ENCODE measurements at regions not wholly inside any gene's neighbourhood (a gene's known extent, or its start where the extent isn't known, plus 50 kb on each side); places are given as distances from the start of the nearest gene placed in this dataset.
"Not testable (repeated sequence)": the region's sequence is repeated elsewhere in the genome, so short reads cannot be mapped to it uniquely, and the experiment has no call there.

DNA sequence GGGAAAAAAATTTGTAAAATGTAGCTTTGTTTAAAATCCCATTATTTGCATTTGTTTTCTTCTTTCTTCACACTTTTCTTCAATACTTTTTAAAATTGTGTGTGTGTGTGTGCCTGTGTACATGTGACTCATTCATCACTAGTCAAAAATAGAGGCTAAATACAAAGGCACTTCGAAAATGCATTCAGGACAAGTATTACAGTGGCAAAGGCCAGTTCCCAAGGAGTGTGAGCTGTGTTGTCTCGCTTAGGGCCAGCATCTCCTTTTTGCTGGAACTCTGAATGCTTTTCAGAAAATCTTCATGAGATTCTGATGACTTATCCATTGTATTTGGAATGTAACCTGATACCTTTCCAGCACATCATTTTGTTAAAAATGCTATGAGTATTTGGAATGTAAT, 288.5 kb upstream of the CNR1 start:
- no peak for DNase-seq

DNA sequence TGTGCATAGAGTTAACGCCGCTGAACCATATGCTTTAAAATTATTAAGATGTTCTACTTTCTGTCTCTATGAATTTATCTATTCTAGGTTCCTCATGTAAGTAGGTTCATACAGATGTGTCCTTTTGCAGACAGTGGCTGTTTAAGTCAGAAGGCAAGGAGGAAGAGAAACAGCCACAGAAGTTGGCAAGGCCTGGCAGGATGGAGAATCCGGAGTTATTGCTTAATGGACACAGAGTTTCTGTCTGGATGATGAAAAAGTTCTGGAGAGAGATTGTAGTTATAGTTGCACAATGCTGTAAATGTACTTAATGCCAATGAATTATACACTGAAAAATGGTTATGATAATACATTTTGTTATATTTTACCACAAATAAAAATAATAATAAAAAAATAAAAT, 283.6 kb upstream of the CNR1 start:
- DNase-seq, result no peak

DNA sequence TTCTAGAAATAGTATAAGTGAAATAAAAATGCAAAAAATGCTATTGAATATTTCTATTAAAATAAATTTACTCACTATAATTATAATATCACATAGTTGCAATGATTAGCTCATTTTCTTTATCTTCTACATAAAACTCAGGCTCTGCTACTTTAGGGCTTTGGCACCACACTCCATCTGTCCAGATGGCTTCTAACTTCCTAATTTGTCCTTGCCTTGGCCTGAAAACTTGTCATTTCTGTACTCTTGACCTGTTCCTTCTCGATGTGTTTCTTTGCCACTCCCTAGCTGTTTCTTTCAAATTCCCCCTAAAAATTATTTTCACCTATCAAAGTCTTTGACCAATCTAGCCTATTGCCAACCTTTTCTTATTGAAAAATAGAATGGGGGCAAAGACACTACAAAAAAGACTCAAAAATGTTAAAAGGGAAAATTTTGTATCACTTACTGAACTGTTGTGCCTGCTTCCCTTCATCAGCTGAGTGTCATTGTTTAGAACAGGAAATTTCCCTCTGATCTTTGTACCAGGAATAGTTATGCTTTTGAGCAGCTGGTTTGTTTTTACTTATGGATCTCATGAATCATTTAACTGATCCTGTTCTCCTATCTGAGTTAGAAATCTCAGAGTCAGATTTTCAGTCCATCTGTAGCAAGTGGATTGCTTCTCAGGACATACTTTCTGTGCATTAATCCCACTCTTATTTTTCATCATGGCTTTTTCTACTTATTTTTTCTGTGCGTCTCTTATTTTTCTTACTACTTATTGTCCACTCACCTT, 279.2 kb upstream of the CNR1 start:
- DNase-seq, result peak in 1 of 14 donors; percentile 46

DNA sequence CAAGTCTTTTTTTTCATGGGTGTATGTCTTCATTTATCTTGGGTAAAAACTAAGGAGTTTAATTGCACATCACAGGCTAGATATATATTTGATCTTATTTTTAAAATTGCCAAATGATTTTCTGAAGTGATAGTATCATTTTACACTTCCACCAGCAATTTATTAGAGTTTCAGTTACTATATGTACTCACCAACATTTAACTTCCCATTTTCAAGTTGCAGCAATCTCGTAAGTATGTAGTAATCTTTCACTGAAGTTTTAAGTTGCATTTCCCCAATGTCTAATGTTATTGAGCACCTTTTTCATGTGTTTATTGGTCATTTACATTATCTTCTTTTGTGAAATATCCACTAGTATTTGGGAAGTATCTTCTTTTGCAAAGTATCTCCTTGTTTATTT, 277.4 kb upstream of the CNR1 start:
- DNase-seq, result no peak

DNA sequence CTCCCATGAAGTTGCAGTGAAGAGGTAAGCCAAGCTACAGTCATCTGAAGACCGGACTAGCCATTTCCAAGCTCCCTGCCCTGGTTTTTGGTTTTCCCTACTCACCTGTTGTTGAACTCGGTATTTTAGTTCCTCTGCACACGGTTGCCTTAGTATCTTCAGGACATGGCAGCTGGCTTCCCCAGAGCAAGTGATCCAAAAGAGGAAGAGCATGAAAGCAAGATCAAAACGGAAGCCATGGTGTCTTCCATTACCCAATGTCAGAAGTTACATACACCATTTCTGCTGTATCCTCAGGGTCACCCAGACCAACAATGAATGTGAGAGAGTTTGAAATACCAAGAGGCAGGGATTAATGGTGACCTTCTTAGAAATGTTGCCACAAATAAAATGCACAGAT, 276.6 kb upstream of the CNR1 start:
- no peak for DNase-seq

DNA sequence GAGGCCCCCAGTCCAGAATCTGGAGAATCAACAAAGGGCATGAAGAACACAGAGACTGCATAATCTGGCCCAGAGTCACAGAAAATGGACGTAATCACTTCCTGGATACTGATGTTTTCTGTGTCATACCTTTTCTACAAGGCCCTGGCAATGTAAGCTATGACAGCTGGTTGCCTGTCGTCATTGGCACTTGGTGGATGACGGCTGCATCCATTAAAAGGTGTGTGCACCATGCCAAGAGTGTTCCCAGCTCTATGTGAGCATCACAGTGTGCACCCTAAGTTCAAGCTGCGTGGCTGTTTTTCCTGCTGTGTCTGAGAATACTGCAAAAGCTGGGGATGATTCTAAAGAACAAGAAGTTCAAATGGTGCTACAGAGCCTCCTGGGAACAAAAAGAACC, 275.2 kb upstream of the CNR1 start:
- DNase-seq, result peak in 1 of 14 donors; percentile 38

DNA sequence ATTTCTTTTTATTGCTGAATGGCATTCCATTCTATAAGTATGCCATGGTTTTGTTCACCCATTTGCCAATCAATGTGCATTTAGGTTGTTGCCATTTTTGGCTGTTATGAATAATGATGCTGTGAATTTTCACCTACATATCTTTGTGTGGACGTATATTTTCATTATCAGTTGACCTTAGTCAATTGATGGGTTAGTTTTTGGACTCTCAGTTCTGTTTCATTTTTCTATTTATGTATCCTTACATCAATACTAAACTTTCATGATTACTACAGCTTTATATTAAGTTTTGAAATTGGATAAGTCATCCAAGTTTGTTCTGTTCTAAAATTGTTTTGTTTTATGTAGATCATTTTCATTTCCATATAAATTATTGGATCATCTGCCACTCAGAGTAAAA, 261.9 kb upstream of the CNR1 start:
- no peak for DNase-seq

DNA sequence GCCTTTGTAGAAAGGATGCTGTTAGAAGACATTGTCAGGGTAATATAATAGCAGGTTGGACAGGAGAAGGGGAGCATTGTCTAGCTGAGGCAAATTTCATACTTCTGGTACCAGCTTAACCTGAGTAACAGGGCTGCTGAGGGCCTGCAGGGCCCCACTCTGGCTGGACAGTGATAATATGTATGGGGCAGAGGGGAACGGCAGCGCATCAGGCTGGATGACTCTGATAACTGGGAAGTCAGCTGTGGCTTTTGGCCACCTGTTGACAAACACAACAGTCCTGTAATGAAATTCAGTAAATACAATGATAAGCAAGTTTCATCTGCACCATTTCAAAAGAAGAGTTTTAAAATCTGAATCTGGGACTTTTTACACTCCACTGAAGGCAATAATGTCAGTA, 259.9 kb upstream of the CNR1 start:
- no peak for DNase-seq

DNA sequence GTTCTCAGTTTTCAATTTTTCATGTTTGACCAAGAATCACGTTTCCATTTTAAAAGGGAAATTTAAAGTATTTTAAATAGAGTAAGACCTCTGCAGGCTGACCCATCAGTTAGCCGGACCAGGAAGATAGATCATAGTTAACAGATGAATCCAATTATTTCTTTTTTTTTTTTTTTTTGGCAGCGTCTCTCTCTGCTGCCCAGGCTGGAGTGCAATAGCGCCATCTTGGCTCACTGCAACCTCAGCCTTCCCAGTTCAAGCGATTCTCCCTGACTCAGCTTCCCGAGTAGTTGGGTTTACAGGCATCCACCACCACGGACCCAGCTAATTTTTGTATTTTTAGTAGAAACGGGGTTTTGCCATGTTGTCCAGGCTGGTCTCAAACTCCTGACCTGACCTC, 256.7 kb upstream of the CNR1 start:
- DNase-seq, result no peak

DNA sequence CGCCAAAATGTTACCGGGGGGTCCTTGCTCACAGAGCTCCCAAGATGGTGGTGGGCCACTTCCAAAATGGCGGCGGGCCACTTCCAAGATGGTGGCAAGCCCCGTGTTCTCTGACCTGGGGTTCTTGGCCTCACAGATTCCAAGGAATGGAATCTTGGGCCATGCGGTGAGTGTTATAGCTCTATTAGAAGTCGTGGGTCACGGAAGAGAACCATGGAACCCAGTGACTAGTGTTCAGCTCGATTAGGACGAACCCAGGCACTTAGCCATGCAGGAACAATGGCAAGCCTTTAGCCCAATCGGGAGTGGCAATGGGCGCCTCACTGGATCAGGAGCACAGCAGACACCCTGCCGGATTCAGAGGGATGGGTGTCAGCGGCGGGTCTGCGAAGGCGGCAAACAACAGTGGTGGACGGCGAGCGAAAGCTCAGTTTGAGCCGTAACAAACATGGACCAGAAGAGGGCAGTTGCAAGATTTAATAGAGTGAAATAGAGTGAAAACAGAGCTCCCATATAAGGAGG, 254.9 kb upstream of the CNR1 start:
- DNase-seq, result not testable (repeated sequence)

DNA sequence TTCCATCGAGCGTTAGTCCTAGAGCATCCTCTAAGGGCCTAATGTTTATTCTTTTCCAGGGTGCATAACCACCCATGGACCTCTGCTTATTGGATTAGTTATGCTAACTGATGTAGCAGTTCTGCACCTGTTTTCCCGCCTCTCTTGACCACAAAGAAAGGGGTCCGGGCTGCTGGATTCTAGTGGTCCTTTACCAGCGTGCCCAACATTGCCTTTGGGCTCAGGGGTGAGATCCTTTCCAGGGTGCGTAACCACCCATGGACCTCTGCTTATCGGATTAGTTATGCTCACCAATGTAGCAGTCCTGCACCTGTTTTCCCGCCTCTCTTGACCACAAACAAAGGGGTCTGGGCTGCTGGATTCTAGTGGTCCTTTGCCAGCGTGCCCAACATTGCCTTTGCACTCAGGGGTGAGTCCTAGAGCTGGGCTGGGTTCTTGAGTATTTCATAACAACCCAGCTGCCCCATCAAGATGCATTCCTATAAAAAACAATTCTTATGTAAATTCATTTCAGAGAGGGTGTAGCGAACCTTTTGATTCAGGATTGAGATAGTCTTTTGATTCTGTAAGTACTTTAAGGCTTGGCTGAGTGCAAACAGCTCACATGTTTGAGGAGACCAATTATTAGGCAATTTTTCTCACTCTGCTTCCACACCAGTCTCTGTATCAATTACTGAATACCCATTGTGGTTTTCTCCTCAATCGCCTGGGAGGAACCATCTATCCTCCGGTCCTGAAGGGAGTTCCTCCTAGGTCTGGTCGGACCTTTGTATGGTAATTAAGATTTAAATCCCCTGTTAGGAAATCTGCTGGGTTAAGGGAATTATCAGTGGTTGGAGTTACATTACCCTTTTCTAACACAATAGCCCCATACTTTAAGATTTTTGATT, 253.0 kb upstream of the CNR1 start:
- DNase-seq, result not testable (repeated sequence)

DNA sequence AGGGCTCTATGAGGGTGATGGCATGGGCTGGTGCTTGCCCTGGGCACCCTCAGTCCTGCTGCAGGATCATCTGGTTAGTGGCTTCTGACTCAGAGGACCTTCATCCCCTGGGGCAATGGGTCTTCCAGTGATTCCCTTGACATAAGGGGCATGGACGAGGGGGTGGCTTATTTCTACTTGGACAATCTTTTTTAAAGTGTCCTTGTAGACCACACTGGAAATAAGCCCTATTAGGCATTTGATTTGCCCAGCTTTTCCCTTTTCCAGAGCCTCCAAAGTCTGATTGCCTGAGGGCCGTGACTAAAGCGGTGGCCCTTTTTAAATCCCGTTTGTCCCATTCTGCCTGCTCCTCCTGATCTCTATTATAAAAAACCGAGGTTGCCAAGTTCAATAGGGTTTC, 251.2 kb upstream of the CNR1 start:
- DNase-seq, result not testable (repeated sequence)

DNA sequence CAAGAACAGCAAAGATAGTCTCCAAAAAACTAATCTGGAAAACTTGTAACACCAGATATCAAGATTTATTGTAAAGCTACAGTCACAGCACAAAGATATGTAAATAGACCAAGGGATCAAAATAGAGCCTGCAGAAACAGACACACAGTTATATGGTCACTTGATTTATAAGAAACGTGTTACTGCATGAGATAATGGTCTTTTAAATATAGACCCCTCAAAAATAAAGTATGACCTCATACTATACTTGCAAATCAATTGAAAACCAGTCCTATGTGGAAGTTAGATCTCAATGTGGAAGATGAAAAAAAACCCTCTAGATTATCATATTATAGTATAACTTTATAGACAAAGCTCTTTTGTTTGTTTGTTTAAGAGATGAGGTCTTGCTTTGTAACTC, 247.3 kb upstream of the CNR1 start:
- DNase-seq, result no peak

DNA sequence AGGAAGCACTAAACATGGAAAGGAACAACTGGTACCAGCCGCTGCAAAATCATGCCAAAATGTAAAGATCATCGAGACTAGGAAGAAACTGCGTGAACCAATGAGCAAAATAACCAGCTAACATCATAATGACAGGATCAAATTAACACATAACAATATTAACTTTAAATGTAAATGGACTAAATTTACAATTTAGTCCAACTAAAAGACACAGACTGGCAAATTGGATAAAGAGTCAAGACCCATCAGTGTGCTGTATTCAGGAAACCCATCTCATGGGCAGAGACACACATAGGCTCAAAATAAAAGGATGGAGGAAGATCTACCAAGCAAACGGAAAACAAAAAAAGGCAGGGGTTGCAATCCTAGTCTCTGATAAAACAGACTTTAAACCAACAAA, 242.2 kb upstream of the CNR1 start:
- not testable (repeated sequence) for DNase-seq

DNA sequence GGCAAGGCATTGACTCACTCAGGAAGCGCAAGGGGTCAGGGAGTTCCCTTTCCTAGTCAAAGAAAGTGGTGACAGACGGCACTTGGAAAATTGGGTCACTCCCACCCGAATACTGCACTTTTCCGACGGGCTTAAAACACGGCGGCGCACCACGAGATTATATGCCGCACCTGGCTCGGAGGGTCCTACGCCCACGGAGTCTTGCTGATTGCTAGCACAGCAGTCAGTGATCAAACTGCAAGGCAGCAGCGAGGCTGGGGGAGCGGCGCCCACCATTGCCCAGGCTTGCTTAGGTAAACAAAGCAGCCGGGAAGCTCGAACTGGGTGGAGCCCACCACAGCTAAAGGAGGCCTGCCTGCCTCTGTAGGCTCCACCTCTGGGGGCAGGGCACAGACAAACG, 240.5 kb upstream of the CNR1 start:
- not testable (repeated sequence) for DNase-seq

DNA sequence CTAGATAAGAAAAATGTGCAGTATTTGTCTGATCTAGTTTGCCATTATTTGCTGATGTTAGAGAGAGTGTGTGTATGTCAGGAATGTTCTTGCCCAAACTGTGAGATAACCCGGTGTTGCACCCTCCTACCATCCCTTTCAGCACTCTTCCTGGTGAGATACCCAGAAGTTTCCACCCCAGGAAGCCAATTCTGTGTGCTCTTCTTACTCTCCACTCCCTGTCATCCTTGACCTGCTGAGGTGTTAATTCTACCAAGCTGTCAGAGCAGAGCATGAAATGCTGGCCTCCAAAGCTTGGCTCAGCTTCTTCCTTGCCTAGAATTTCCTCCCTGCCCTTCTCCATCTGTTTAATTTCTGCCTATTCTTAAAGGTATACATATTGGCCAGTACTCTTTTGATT, 237.3 kb upstream of the CNR1 start:
- DNase-seq, result peak in 1 of 14 donors; percentile 90

DNA sequence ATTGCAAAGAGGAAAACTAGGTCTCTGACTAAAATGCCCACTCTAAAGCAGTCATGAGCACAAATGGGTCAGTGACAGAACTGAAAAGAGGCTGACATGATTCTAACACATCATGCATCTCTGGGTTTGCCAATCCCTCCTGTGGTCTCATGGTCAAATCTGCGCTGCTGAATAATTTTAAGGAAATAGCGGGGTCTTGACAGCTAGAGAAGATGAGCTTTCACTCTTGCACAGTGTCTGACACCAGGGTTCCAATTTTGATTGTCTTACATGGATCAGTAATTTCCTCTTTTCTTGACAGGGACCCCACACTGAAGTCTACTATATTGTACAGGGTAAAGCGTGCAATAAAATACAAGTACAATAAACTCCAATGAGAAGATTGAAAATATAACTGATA, 236.8 kb upstream of the CNR1 start:
- DNase-seq, result peak in 1 of 14 donors; percentile 37

DNA sequence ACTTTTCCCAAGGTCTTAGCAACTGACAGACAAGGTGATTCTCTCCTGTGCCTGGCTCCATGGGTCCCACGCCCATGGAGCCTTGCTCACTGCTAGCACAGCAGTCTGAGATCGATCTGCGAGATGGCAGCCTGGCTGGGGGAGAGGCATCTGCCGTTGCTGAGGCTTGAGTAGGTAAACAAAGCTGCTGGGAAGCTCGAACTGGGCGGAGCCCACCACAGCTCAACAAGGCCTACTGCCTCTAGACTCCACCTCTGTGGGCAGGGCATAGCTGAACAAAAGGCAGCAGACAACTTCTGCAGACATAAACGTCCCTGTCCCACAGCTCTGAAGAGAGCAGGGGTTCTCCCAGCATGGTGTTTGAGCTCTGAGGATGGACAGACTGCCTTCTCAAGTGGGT, 224.9 kb upstream of the CNR1 start:
- DNase-seq, result not testable (repeated sequence)

DNA sequence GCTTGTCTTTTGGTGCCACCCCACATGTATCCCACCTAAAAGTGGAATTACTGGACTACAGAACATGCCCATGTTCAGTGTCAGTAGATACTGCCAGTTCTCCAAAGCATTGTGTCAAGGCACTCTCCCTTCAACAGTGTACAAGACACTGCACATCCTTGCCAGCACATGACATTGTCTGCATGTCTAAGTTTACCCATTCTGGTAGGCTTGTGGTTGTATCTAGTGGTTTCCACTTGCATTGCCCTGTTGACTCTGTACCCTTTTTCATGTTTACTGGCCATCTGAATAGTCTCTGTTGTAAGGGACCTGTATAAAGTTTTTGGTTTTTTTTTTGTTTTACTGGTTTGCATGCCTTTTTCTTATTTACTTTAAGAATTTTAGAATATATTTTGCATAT, 222.4 kb upstream of the CNR1 start:
- DNase-seq, result no peak

DNA sequence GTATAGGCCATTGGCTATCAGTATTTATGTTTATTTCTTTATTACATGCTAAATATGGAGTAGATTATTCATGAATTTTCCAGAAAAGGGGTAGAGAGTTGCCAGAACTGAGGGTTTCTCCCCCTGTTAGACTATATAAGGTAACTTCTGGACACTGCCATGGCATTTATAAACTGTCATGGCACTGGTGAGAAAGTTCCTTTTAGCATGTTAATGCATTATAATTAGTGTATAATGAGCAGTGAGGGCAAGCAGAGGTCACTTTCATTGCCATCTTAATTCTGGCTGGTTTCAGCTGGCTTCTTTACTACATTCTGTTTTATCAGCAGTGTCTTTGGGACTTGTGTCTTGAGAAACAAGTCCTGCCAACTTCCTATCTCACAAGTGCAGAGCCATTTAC, 220.0 kb upstream of the CNR1 start:
- no peak for DNase-seq

DNA sequence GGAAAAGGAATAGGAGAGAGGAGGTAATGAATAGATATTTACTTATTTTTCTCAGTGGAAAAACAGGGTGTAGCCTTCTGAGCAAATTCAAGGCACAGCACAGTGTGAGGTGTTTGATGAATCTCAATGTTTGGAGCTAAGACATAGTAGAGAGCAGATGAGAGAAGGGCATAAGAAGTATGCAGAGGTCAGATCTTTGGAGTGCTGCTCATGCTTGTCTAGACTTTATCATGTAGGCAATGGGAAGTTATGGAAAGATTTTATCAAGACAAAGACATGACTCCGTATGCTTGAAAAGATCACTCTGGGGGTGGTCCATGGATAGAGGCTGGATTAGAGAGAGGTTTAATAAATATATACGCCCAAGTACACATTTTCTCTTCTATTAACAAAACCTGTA, 217.0 kb upstream of the CNR1 start:
- DNase-seq, result no peak

DNA sequence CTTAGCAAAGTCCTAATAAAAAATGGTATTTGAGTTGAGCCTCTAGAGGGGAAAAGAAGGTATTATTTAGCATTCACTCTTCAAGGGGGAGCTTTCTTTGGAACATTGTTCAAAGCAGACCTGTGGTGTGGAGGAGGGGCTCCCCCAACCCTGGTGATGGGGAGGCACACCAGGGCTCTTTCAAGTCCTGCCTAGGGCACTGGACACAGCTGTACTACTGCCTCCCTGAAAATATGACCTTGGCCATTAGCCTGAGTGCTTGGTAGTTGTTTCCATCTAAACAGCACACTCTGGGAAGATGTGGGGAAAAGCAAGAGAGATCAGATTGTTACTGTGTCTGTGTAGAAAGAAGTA, 215.1 kb upstream of the CNR1 start:
- no peak for DNase-seq

DNA sequence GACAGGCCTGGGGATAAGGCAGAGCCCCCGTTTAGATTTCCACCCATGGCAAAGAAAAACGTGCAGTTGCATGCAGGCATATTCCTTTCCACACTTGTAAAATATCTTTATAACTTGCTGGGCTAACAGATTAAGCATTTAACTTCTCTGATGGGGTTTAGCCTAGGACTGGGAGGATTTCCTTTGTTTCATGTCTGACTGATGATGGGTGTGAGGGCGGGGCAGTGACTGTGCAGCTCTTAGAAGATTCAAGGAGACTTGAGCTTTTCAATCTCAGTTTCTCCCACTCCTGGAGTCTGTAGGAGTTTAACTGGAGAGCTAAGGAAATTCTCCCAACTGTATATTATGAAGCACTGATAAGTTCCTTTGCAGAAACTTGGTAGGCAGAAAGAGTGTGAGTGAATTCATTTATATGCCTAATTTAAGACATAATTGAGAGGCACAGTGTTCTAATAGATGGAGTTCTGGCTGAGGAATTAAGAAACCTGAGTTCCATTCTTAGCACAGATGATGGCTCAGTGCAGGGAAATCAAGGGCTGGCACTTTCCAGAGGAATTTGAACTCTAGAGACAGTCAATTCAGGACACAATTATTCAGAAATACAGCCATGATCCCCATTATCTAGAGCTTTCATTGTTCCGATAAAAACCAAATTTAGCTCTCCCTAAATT, 214.6 kb upstream of the CNR1 start:
- DNase-seq, result no peak
